CD4-positive, alpha-beta T cell treated with Interleukin-4 for 1 hour (primary cell): ENCODE measurements at regions not wholly inside any gene's neighbourhood (a gene's known extent, or its start where the extent isn't known, plus 50 kb on each side); places are given as distances from the start of the nearest gene placed in this dataset.

Source experiments
- DNase-seq, 2 donors: peaks; one replicate each; pipeline ENCODE4 v3.0.0-alpha.2; 2020 to 2022

DNA sequence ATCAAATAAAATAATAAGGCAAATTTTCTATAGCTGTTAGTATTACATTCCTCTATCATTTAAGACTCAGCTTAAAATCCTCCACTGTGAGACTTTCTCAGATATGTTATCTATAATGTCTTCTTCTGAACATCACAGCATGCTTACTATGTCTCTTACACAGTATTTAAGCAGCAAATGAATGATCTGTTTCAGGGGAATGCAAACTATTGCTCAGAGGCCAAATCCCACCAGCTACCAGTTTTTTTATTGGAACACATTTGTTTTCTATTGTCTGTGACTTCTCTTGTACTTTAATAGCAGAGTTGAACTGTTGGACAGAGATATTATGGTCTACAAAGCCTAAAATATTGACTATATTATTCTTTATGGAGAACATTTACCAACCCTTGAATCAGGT lies 59.6 kb downstream of the C3orf38 start:
- DNase-seq: no peak

DNA sequence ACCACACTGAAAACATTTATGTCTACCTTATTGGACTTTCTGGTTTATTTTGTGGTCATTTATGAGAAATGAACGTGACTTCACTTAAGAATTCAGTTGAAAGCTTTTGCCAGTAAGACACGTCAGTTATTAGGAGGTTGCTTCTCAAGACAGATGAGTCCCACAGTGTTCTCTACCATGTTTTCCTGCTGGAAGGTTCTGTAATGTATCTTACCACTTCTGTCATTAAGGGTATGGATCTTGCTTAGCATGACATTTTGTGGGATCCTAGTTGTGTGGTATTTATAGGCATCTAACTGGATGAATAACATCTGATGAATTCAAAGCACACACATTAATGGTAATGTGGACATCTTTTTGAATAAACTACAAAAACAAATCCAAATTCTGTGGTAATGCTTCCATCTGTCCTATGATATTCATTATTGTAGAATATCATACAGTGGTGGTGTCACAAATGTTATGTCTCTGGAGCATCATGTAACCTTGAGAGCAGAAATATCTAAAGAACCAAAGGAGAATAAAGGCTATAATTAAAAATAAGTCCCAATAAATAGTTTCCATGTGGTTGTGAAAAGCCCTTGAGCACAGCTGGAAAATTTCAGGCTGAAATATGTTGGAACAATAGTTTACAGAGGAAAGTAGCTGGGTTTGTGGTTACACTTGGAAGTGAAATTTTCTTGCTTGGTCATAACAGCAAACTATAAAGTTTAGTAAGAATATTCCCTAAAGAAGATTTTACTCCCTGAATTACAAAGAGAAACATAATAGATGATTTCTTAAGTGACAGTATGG lies 61.5 kb downstream of the C3orf38 start:
- DNase-seq: no peak

DNA sequence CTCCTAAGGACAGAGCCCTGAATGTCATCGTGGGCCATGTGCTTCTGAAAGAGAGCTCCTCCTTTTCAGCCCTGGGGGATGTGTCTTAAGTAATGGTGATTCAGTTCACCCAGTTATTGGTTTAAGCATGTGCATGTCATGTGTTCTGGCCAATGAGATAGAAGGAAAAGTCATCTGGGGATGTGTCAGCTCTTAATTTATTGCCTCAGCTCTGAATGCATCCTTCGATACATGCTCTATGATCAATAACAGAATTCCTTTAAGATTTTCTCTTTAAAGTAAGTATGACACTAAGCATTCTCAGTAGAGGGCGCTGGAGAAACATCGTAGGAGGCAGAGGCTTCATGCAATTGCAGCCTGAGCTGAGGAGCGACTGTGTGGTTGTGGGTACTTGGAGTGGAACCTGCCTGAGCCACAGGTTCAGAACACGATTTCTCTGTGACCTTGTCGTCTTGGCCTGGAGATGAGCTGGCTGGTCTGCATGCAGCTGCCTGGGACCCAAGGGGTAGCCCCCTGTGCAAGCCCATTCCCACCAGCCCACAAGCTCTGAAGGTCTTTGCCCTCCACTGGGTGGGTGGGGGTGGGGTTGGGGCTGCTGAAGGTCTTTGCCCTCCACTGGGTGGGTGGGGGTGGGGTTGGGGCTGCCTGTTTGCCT lies 69.5 kb downstream of the C3orf38 start:
- DNase-seq: peak; percentile 20 to 23

DNA sequence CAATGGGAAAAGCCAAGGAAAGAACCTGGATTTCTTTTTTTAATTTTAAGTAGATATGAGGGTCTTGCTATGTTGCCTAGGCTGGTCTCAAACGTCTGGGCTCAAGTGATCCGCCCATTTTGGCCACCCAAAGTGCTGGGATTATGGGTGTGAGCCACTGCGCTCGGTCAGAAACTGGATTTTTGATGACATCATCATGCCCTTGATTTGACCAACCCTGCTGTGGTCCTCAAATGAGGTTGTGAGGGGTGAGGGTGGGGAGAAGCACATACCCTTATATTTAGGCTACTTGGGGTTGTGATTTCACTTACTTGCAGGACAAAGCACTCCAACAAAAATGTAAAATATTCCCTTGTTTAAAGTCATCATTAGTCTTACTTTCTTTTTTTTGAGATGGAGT lies 70.4 kb downstream of the C3orf38 start:
- no peak for DNase-seq

DNA sequence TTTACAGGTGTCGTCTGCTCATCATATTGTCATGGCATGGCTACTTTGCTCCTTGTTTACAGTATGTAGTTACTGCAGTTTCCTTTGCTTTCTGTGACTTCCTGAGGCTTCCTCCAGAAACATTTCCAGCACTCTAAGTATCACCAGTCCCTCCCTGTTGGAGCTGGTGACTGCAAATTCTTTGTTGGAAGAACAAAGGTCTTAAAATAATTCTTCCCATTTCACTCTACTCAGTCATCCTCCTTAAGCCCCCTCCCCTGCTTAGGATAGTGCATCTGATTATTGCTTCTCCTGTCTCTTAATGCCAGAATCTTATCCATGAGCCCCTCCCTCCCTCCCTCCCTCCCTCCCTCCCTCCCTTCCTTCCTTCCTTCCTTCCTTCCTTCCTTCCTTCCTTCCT lies 72.0 kb downstream of the C3orf38 start:
- no peak for DNase-seq

DNA sequence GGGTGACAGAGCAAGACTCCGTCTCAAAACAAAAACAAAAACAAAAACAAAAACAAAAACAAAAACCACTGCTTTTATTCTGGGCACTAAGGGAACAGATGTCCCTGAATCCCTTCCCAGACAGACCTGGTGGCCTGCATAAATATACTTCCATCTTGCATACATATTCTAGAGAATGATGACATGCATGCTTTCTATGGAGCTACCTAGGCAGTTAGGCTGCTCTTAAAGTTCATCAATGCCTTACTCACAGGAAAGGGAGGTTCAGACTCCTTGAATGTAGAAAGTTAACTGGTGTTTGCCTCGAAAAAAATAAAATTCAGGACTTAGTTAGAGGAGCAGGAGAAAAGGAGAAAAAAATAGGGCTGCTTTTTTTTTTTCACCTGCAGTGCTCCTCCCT lies 72.6 kb downstream of the C3orf38 start:
- no peak for DNase-seq

DNA sequence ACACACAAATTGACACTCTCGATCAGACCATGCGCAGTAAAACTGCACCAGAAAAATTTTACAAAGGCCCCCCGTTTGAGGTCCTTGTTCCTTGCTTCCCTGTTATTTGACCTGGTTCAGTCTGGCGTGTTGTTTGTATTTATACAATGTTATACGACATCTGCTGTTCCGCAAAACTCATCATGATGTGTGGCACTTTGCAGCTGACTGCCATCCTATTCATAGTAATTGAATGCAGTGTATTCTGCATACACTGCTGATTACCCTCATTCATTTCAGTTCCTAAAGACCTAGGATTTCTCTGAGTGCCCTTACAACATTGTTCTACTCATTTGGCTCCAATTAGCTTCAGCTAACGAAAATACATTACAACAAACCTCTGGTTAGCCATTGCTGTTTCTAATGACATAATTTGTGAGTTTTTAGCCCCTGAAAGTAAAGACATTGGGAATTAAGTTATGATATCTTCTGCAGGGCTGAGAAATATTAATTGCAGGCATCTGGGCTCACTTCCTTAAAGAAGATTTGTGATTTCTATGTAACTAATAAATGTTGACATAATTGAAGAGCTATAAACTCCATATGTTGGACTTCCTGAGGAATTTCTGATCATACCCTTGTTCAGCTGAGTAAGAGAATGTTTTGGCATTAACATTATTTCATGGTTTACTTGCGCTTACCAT lies 75.7 kb downstream of the C3orf38 start:
- DNase-seq: no peak

DNA sequence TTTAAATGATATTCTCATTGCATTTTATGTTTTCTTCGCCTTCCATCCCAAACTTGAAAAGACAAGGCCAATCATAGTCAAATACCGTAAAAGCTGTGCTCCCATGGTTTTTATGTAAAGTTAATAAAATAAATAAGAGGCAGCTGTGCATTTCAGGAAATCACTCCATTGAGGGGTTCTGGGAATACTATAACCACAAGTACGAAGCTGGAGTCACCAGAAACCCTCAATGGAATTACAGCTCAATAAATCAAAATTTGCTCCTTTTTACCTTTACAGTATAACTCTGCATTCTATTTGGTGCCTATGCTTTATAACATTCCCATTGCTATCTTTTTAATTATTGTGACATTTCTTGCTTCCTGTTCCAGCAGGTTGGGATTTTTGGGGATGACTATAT lies 77.2 kb downstream of the C3orf38 start:
- DNase-seq: no peak

DNA sequence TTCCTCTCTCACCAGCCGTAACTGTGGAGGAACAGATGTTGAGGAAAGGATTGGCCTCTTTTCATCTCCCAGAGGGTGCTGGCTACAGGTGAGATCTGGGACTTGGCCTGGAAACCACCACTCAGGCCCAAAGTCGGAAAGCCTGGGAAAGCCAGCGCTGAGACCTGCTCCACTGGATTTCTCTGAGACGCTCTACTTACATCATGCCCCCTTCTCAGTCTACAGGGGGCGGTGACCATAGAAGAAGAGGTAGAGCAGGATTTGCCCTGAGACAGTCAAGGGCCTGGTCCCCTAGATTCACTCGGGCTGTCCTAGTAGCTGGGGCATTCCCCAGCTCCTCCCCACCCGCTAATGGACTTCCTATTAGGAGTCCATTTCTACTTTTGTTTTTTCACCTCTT lies 80.9 kb downstream of the C3orf38 start:
- DNase-seq: no peak

DNA sequence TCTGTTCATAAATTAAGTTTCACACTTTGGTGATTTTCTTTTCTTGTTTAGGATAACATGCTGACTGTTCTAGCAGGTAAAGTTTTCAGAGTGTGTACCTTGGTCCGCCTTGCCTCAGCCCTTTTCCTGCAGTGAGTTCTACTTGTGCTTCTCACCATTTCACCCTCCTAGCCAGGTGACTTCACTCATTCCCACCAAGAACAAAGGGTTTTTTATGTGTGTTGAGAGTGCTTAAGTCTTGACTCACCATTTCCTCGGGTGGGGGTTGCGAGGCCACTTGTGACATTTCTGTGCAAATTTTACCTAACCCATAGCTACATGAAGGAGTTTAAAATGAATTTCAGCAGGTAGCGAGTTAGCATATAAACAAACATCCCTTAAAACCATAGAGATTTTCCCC lies 81.4 kb downstream of the C3orf38 start:
- no peak for DNase-seq

DNA sequence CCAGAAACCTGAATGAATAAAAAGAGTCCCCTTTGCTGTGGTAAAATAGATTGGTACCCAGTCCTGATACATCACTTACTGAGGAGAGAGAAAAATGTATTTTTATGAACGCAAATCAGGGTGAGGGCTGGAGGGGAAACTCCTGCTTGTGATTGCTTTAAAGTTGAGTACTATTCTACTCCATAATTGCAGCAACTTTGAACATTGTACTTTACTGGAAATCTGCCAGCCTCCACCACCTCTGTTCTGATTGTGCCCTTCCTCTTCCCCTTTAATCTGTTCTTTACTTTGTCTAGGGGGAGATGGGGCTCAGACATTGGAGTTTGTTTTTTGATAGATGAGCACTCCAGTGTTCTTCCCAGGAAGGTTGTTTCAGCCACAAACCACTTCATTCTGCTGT lies 81.9 kb downstream of the C3orf38 start:
- no peak for DNase-seq

DNA sequence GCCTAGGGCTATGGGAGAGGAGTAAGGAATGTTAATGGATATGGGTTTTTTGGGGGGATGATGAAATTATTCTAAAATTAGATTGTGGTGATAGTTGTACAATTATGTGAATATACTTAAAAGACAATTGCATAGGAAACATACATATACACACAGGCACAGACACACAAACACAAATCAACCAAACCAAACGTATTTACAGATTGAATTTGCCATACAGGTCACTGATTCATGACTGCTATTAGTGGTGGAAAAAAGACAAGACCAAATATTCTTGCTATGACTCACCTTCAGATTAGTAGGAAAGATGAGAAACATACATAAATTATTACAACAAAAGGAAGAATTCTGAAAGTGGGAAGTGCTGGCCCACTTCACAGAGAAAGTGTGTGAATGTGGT lies 85.3 kb downstream of the C3orf38 start:
- DNase-seq: no peak

DNA sequence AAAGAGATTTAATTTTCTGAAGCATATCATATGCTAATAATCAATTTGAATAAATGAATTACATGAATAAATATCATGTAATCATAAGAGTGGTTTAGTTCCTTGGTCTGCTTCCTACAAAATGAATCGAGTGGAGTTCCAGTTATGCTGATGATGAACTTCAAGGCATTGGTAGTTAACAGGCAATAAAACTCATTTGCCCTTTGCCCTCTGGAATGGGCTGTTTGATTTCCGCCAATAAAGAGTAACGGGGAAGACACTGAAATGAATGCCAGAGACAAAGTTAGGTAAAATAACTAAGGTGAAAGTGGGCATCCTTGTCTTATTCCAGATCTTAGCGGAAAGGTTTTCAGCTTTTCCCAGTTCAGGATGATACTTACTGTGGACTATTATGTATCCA lies 90.1 kb downstream of the C3orf38 start:
- DNase-seq: no peak

DNA sequence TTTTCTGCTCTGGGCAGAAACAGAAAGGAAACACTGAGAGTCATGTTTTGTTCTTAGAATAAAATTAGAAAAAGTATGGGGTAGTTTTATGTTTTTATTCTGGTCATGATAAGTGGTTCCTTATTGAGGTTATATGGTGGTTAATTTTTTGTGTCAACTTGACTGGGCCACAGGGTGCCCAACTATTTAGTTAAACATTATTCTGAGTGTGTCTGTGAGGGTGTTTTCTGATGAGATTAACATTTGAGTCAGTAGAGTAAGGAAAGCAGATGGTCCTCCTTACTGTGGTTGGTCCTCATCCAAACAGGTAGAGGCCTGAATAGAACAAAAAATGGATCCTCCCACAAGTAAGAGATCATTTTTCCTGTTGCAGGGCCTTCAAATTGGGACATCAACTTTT lies 98.9 kb downstream of the C3orf38 start:
- DNase-seq: no peak

DNA sequence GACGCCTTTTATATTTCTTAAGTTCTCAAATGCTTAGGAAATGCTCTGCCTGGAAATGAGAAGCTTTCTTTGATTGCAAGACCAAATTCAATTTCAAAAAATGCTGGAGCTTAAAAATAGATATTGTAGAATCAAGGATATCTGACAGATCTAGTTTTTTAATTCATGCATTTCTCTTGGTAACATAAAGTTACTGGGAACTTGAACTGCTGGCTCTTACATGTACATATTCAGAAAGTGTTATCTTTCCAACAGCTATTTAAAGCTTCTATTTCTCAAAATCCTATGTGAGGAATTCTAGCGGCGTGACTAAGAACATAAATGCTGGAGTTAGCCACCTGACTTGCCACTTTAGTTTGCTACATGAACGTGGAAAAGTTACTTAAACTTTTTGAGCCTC lies 109.3 kb downstream of the C3orf38 start:
- no peak for DNase-seq

DNA sequence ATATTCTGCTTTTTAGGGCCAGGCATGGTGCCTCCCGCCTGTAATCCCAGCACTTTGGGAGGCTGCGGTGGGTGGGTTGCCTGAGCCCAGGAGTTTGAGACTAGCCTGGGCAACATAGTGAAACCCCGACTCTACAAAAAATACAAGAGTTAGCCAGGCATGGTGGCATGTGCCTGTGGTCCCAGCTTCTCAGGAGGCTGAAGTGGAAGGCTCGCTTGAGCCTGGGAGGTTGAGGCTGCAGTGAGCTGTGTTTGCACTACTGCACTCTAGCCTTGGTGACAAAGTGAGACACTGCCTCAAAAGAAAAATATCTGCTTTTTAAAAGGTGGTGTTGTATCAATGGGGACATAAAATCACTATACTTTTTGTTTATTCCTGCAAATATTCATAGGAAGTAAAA lies 112.8 kb downstream of the C3orf38 start:
- DNase-seq: no peak

DNA sequence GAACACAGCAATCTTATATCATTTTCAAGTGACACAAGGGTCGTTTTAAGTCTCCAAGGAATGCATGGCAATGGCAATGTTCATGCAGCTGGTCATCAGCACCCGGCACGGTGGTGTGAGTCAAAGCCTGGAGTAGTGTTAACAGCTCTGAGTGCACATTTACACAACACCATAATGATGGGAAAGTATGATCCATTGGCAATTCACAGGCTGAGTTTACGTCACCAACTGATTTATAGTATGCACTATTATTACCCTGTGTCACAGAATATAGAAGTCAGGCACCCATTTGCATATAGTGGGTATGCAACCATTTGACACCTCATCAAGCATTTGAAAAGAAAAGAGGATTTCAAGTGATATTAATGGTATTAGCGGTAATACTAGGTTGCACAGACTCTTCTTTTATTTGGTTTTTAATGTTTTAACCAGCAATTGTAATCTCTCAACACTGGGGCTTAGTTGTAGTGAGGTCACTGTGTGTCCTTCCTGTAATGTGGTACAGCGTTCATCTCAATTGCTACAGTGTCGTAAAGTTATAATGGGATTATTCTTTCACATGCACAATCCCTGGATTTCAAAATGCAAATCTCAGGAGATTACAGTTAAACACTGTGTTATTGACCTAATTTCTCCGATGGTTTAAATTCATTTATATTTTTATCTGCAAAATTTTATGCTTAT lies 113.8 kb downstream of the C3orf38 start:
- DNase-seq: no peak

DNA sequence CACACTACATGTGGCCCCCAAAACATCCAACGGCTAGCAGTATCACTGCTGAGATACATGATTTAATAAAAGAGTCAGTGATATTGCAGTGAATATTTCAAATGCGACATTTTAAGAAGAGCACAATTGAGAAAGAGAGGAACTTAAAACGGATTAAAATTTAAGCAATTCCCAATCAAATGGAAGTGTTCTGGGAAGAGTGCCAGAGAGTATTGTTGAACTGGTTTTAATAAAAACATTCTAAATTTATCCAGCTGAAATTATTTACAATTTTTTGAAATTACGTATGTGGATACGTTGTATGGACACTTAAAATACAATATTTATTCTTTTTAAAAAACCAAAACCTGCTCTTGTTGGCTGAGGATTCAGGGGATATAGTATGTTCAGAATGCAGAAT lies 117.7 kb downstream of the C3orf38 start:
- DNase-seq: no peak

DNA sequence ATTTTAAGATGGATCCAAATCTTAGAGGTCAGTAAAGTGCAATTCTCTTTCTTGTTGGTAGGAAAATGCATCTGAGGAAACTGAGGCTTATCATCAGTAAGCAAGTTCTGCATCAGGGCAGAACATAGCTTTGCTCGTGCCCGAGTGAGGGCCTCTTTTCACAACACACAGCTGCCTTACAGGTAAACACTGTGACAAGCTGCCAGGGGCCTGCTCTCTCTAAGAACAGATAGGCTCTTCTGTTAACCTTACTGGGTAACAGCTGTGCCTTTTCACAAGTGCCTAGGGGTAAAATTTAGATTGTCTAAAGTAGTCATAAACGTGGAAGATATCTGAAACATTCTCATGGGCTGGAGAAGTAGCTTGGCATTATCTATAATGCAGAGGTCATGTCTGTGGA lies 118.1 kb downstream of the C3orf38 start:
- DNase-seq: no peak

DNA sequence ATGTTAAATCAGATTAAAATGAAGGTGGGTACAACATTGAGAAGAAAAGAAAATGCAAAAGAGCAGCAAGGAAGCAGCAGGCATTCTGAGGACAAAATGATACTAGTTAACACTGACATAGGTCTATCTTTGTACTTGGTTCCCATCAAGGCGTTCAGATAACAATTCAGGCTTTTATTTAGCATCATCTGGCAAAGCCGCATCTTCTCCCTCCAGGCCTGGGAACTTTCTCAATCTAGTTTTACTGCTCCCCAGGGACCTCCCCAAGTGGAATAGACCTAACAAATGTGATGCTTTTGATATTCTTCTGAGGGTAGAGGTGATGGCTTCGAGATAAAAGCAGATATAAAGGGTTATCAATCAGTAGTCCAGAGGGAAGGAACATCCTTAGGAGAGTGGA lies 130.6 kb downstream of the C3orf38 start:
- no peak for DNase-seq

DNA sequence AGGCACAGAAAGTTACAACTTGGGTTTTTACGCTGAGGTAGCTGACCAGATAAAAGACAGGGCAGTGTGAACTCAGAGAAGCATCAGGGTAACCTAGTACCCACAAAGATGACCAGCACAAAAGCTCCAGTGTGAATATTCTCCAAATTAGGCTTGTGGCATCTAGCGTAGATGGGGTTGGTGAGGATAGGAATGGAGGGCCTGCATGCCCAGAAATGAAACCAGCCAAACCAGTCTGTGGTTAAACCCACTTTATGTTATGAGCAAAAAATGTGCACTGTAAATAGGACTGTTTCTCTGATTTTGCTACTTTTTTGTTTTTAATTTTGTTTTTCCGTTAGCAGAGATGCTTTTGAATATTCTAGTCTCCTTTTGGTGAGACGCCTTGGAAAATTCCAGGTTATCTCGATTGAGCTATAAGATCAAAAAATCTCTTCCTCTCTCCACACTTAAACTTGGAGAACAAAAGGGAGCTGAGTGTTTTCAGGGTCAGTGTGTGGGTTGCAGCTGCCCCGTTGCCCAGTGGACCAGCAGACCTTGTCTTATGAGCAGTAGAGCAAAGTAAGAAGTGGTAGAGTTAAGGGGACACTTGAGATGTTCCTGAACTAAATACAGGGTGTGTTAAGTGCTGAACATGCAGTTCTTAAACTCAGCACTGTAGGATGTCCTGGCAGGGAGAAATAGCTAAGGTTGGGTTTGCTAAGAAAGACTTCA lies 132.9 kb downstream of the C3orf38 start:
- no peak for DNase-seq

DNA sequence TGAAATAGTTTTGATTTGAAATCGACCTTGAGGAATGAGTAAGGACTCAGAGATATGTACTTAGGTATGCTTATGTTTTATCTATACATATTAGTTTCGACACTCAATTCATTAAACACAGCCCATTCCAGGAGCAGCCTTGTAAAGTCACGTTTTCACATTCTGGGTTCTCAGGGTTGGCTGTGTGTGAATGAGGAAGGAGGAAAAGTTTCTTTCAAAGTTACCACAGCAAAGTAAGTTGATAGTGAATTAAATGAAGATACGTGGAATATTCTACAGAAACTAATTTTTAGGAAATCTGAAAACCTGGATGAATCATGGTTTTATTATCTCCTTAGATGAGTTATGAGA lies 133.5 kb downstream of the C3orf38 start:
- DNase-seq: no peak

DNA sequence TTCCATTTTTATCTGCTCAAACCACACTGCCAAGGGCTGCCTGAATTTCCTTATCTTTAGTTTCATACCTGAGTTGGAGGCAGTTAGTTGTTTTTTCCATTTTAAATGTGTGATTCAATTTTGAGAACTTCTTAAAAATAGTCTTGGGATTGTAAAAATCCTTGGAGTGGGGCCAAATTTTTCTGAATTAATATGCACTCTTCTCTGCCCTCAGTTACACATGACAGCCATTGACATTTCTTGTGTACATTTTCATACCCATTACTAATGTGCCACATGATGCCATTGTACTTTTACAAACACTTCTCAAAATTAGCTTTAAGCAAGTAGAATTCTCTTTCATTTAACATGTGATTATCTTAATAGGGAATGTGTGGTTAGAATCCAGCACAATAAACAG lies 141.7 kb downstream of the C3orf38 start:
- no peak for DNase-seq
